ENCODE measurements at regions not wholly inside any gene's neighbourhood (a gene's known extent, or its start where the extent isn't known, plus 50 kb on each side); places are given as distances from the start of the nearest gene placed in this dataset.
A peak's percentile ranks its signal among the peaks of the same experiment; 100 is the strongest.

DNA sequence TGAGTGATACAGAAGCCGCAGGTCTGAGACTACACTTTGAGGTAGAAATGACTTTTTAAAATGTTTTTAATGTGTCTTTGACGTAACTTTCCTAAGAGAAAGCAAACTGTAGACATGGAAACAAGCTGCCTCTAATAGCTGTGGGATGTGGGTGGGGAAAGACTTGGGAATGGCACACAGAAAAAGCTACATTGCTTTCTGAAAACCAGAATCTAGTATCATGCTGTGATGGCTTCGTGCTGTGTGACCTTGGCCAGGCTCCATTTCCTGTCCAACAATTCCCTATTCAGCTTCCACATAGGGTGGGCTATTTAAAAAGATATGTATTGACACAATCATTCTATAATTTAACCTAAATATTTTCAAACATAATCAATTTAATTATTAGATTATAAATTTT is 909.1 kb downstream of the NCAM2 start:
- no peaks in the 10 kb centered on the region for H3K27me3 ChIP-seq (replicated peaks)
- in situ Hi-C loops (cut with HindIII; ENCODE audit: low pct_ligation_motif_present, low sequenced_read_pairs): no loop called here
- TF ChIP-seq, protein P1, sequence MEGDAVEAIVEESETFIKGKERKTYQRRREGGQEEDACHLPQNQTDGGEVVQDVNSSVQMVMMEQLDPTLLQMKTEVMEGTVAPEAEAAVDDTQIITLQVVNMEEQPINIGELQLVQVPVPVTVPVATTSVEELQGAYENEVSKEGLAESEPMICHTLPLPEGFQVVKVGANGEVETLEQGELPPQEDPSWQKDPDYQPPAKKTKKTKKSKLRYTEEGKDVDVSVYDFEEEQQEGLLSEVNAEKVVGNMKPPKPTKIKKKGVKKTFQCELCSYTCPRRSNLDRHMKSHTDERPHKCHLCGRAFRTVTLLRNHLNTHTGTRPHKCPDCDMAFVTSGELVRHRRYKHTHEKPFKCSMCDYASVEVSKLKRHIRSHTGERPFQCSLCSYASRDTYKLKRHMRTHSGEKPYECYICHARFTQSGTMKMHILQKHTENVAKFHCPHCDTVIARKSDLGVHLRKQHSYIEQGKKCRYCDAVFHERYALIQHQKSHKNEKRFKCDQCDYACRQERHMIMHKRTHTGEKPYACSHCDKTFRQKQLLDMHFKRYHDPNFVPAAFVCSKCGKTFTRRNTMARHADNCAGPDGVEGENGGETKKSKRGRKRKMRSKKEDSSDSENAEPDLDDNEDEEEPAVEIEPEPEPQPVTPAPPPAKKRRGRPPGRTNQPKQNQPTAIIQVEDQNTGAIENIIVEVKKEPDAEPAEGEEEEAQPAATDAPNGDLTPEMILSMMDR (IDR thresholded peaks at IDR 0.05; ENCODE audit: low read depth, low read length, missing control alignments): no peak
- no peak overlapping the region for H3K4me3 ChIP-seq (ENCODE audit: low read depth, low read length)
- no peaks in the 10 kb centered on the region for H3K36me3 ChIP-seq (replicated peaks)
- no peak for DNase-seq
- no peak overlapping the region for H3K27ac ChIP-seq

DNA sequence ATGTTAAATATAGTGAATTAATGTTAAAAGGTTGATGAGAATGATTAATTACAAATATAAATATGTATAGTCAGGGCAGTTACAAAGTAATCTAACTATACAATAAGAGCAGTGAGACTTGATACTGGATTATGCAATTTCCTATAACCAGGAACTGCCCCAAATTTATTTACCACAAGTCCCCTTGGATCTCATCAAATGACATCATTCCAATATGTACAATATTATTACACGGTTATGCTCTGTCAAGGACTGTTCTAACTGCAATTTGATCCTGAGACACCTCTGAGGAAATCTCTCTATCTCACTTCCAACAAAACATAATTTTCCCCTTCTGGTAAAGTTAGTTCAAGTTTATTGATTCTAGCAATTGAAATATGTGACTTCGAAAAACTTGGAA is 917.6 kb downstream of the NCAM2 start:
- in situ Hi-C loops (cut with HindIII; ENCODE audit: low pct_ligation_motif_present, low sequenced_read_pairs): no loop called here

DNA sequence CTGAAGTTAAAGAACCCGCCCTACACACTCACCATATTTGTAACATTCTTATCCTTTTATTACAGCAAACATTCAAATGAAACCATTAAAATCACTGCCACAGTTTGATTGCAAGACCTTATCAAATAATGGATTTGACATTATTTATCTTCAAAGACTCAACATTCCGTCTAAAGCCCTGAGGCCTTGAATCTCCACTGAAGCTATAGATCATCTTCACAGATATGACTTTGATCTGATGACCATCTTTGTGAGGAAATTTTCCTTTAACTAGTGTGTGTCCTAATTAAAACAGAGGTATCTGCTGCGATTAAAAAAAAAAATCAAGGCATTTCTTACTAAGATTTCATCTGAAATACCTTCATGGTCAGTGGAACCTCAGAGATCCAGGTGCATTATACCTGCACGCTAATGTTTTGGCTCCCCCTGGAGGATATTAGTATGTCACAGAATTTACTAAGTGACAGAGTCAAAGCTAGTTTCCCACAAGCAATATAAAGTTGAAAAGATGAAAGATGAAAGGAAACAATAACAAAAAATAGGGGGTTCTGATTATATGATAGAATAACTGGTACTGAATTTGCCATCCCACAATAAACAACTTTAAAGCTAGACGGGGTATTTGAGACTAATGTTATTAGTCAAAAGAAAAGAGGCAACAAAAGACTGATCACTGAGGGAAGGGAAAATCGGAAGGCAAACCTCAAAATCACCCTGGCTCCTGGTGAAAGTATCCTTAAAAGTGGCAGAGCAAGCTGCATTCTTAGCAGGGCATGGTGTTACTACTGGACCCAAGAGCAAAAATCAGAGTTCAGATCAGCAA is 923.4 kb downstream of the NCAM2 start:
- in situ Hi-C loops (cut with HindIII; ENCODE audit: low pct_ligation_motif_present, low sequenced_read_pairs): no loop called here
- no peak for DNase-seq

More for the DNA sequence above, 917.6 kb downstream of the NCAM2 start:
- DNase-seq: no peak
- TF ChIP-seq, protein P1 (IDR thresholded peaks at IDR 0.05; ENCODE audit: low read depth, low read length, missing control alignments): no peak
- H3K36me3 ChIP-seq (replicated peaks): no peaks in the 10 kb centered on the region
- no peak overlapping the region for H3K4me3 ChIP-seq (ENCODE audit: low read depth, low read length)
- no peak overlapping the region for H3K27ac ChIP-seq
- no peaks in the 10 kb centered on the region for H3K27me3 ChIP-seq (replicated peaks)

DNA sequence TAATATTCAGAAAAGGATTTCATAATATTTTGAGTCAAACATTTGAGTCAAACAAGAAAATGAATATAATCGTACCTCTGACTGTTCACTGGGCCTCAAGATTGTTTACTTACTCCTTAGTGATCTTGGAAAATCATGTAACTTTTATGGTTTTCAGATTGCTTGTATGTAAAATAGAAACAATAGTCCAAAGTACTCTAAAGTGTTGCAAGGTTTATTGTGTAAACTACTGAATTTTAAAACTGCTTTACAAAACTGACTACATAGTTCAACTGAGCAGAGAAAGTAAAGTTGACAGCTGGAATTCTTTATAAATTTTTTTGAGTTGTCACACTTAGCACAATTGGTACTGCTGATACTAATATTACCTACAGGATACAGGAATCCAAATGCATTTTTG is 931.0 kb downstream of the NCAM2 start:
- TF ChIP-seq, protein P1 (IDR thresholded peaks at IDR 0.05; ENCODE audit: low read depth, low read length, missing control alignments): no peak
- in situ Hi-C loops (cut with HindIII; ENCODE audit: low pct_ligation_motif_present, low sequenced_read_pairs): no loop called here

More for the DNA sequence above, 923.4 kb downstream of the NCAM2 start:
- H3K27ac ChIP-seq: no peak overlapping the region
- TF ChIP-seq, protein P1 (IDR thresholded peaks at IDR 0.05; ENCODE audit: low read depth, low read length, missing control alignments): peak; percentile 58
- H3K4me3 ChIP-seq (ENCODE audit: low read depth, low read length): no peak overlapping the region
- H3K36me3 ChIP-seq (replicated peaks): no peaks in the 10 kb centered on the region
- H3K27me3 ChIP-seq (replicated peaks): no peaks in the 10 kb centered on the region

DNA sequence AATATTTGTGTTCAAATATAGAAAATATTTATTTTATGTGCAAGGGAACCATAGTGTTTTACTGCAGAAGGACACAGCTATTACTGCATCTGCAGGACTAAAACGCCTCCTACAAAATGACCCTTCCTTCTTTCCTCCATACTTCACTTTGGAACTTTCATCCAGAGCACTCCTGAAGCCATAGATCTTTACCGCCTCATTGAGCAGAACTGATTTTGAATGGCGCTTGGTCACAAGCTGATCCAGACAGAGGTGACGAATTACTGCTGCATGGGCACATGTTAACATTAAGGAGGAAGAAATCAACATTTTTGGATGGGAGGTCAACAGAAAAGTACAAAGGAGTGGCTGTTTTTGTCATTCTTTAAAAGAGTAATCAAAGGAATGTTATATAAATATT is 931.6 kb downstream of the NCAM2 start:
- Histone ChIP-seq H3K27ac (no peak overlapping the region), H3K36me3 (replicated peaks) (no peaks in the 10 kb centered on the region), H3K4me3 (ENCODE audit: low read depth, low read length) (no peak overlapping the region), H3K27me3 (replicated peaks) (no peaks in the 10 kb centered on the region)
- in situ Hi-C loops (cut with HindIII; ENCODE audit: low pct_ligation_motif_present, low sequenced_read_pairs): no loop called here
- DNase-seq: no peak
- TF ChIP-seq, protein P1 (IDR thresholded peaks at IDR 0.05; ENCODE audit: low read depth, low read length, missing control alignments): no peak

More for the DNA sequence above, 931.0 kb downstream of the NCAM2 start:
- DNase-seq: no peak
- H3K4me3 ChIP-seq (ENCODE audit: low read depth, low read length): no peak overlapping the region
- no peaks in the 10 kb centered on the region for H3K27me3 ChIP-seq (replicated peaks)
- no peaks in the 10 kb centered on the region for H3K36me3 ChIP-seq (replicated peaks)
- no peak overlapping the region for H3K27ac ChIP-seq
